HAP-1 (cell line): ENCODE measurements at regions not wholly inside any gene's neighbourhood (a gene's known extent, or its start where the extent isn't known, plus 50 kb on each side); places are given as distances from the start of the nearest gene placed in this dataset.
"Not testable (repeated sequence)": the region's sequence is repeated elsewhere in the genome, so short reads cannot be mapped to it uniquely, and the experiment has no call there.

Experiments used
- DNase-seq, 2 experiments: peaks; one replicate each; pipeline ENCODE4 v3.0.0-alpha.2; 2016 to 2020; ENCODE audit warnings: low spot score in 2 of 2
- H3K27me3 ChIP-seq: fragments of 250-450 bp; sonication (Bioruptor Pico); 2 replicates; pipeline ENCODE4 v1.5.1; 2020; ENCODE audit warnings: low read depth, mild to moderate bottlenecking, moderate library complexity
- H3K36me3 ChIP-seq: fragments of 250-450 bp; sonication (Bioruptor Pico); replicated peaks from 2 replicates; pipeline ENCODE4 v1.5.1; 2020; ENCODE audit warnings: mild to moderate bottlenecking
- H3K4me1 ChIP-seq: fragments of 250-450 bp; sonication (Bioruptor Pico); 2 replicates; pipeline ENCODE4 v1.5.1; 2020; ENCODE audit warnings: mild to moderate bottlenecking
- H3K4me3 ChIP-seq: fragments of 250-450 bp; sonication (Bioruptor Pico); 2 replicates; pipeline ENCODE4 v1.5.1; 2020; ENCODE audit warnings: mild to moderate bottlenecking, moderate library complexity
- H3K9me3 ChIP-seq: fragments of 250-450 bp; sonication (Bioruptor Pico); 2 replicates; pipeline ENCODE4 v1.5.1; 2020; ENCODE audit warnings: mild to moderate bottlenecking, moderate library complexity
- in situ Hi-C: fragments of 300-500 bp; cut with MboI; formaldehyde crosslinking; loops from 3 replicates; pipeline ENCODE4 v1.14.3; 2020; ENCODE audit warnings: low sequenced_read_pairs, inconsistent platforms, mixed read lengths

- Histone ChIP-seq H3K4me1 (no peaks in the 10 kb centered on the region), H3K36me3 (no peaks in the 10 kb centered on the region), H3K27me3 (no peaks in the 10 kb centered on the region), H3K9me3 (no peaks in the 10 kb centered on the region), H3K4me3 (no peak overlapping the region)
- in situ Hi-C loops, result no loop called here
- no peak for DNase-seq
Observed at GRCh38 chr7:41571573-41571972, 131.3 kb downstream of the INHBA start.

GRCh38 chr7:41570766-41571165 lies 132.1 kb downstream of the INHBA start:
- Histone ChIP-seq H3K4me1 (no peaks in the 10 kb centered on the region), H3K9me3 (no peaks in the 10 kb centered on the region)

GRCh38 chr7:41568135-41568534 lies 134.8 kb downstream of the INHBA start:
- H3K9me3 ChIP-seq, result no peaks in the 10 kb centered on the region
- H3K4me1 ChIP-seq, result no peaks in the 10 kb centered on the region
- H3K27me3 ChIP-seq, result no peaks in the 10 kb centered on the region
- in situ Hi-C loops, result no loop called here
- no peak overlapping the region for H3K4me3 ChIP-seq
- no peak for DNase-seq
- H3K36me3 ChIP-seq, result no peaks in the 10 kb centered on the region

More at GRCh38 chr7:41570766-41571165, 132.1 kb downstream of the INHBA start:
- H3K36me3 ChIP-seq, result no peaks in the 10 kb centered on the region
- DNase-seq, result no peak
- in situ Hi-C loops, result no loop called here
- H3K27me3 ChIP-seq, result no peaks in the 10 kb centered on the region
- H3K4me3 ChIP-seq, result no peak overlapping the region

- no peak for DNase-seq
- Histone ChIP-seq H3K36me3 (no peaks in the 10 kb centered on the region), H3K4me1 (no peaks in the 10 kb centered on the region), H3K4me3 (no peak overlapping the region), H3K9me3 (no peaks in the 10 kb centered on the region), H3K27me3 (no peaks in the 10 kb centered on the region)
- in situ Hi-C loops, result no loop called here
Observed at GRCh38 chr7:41567731-41568114, 135.2 kb downstream of the INHBA start.

- H3K9me3 ChIP-seq, result no peaks in the 10 kb centered on the region
- H3K4me3 ChIP-seq, result no peak overlapping the region
- H3K36me3 ChIP-seq, result no peaks in the 10 kb centered on the region
- no peak for DNase-seq
- in situ Hi-C loops, result no loop called here
- H3K4me1 ChIP-seq, result no peaks in the 10 kb centered on the region
- no peaks in the 10 kb centered on the region for H3K27me3 ChIP-seq
Observed at GRCh38 chr7:41567031-41567730, 135.7 kb downstream of the INHBA start.

- no peaks in the 10 kb centered on the region for H3K27me3 ChIP-seq
- no peaks in the 10 kb centered on the region for H3K9me3 ChIP-seq
- no peak for DNase-seq
- H3K4me3 ChIP-seq, result no peak overlapping the region
- in situ Hi-C loops, result no loop called here
- H3K4me1 ChIP-seq, result no peaks in the 10 kb centered on the region
- H3K36me3 ChIP-seq, result no peaks in the 10 kb centered on the region
Observed at GRCh38 chr7:41566581-41566980, 136.3 kb downstream of the INHBA start.

- in situ Hi-C loops, result no loop called here
- DNase-seq, result no peak
- Histone ChIP-seq H3K36me3 (no peaks in the 10 kb centered on the region), H3K4me3 (no peak overlapping the region), H3K4me1 (no peaks in the 10 kb centered on the region), H3K9me3 (no peaks in the 10 kb centered on the region), H3K27me3 (no peaks in the 10 kb centered on the region)
Observed at GRCh38 chr7:41565655-41566054, 137.2 kb downstream of the INHBA start.

- Histone ChIP-seq H3K4me1 (no peaks in the 10 kb centered on the region), H3K9me3 (no peaks in the 10 kb centered on the region), H3K27me3 (no peaks in the 10 kb centered on the region), H3K36me3 (no peaks in the 10 kb centered on the region), H3K4me3 (no peak overlapping the region)
- DNase-seq, result no peak
- in situ Hi-C loops, result no loop called here
Observed at GRCh38 chr7:41559426-41559825, 143.5 kb downstream of the INHBA start.

GRCh38 chr7:41554481-41554880 lies 148.4 kb downstream of the INHBA start:
- DNase-seq, result no peak
- in situ Hi-C loops, result no loop called here
- Histone ChIP-seq H3K4me1 (no peaks in the 10 kb centered on the region), H3K9me3 (no peaks in the 10 kb centered on the region), H3K36me3 (no peaks in the 10 kb centered on the region), H3K4me3 (no peak overlapping the region), H3K27me3 (no peaks in the 10 kb centered on the region)

GRCh38 chr7:41550046-41550445 lies 152.8 kb downstream of the INHBA start:
- in situ Hi-C loops, result not testable (repeated sequence)

GRCh38 chr7:41544241-41544640 lies 158.6 kb downstream of the INHBA start:
- H3K27me3 ChIP-seq, result no peaks in the 10 kb centered on the region
- in situ Hi-C loops, result no loop called here

More at GRCh38 chr7:41550046-41550445, 152.8 kb downstream of the INHBA start:
- not testable (repeated sequence) for H3K36me3 ChIP-seq, H3K4me1 ChIP-seq, H3K9me3 ChIP-seq, H3K27me3 ChIP-seq, DNase-seq, H3K4me3 ChIP-seq

GRCh38 chr7:41540601-41541000 lies 162.3 kb downstream of the INHBA start:
- H3K9me3 ChIP-seq, result no peaks in the 10 kb centered on the region
- no peak overlapping the region for H3K4me3 ChIP-seq
- no peak for DNase-seq
- in situ Hi-C loops, result no loop called here
- H3K27me3 ChIP-seq, result no peaks in the 10 kb centered on the region
- no peaks in the 10 kb centered on the region for H3K36me3 ChIP-seq
- H3K4me1 ChIP-seq, result no peaks in the 10 kb centered on the region

More at GRCh38 chr7:41544241-41544640, 158.6 kb downstream of the INHBA start:
- no peaks in the 10 kb centered on the region for H3K4me1 ChIP-seq
- no peaks in the 10 kb centered on the region for H3K36me3 ChIP-seq
- no peak overlapping the region for H3K4me3 ChIP-seq
- DNase-seq, result no peak
- no peaks in the 10 kb centered on the region for H3K9me3 ChIP-seq

- in situ Hi-C loops, result no loop called here
- Histone ChIP-seq H3K27me3 (no peaks in the 10 kb centered on the region), H3K36me3 (no peaks in the 10 kb centered on the region), H3K4me3 (no peak overlapping the region), H3K9me3 (no peaks in the 10 kb centered on the region), H3K4me1 (no peaks in the 10 kb centered on the region)
- DNase-seq, result no peak
Observed at GRCh38 chr7:41538810-41539724, 163.8 kb downstream of the INHBA start.
